GM12892 (cell line): ENCODE measurements at regions not wholly inside any gene's neighbourhood (a gene's known extent, or its start where the extent isn't known, plus 50 kb on each side); places are given as distances from the start of the nearest gene placed in this dataset.

Experiments
- POLR2A ChIP-seq: IDR thresholded peaks from 2 replicates; pipeline ENCODE4 v1.6.1; 2011; ENCODE audit warnings: low read depth, low read length, control low read depth
- POLR2AphosphoS5 ChIP-seq: IDR thresholded peaks from 2 replicates; pipeline ENCODE4 v1.6.1; 2011; ENCODE audit warnings: low read depth, low read length, control low read depth
- TAF1 ChIP-seq: IDR thresholded peaks from 2 replicates; pipeline ENCODE4 v1.6.1; 2011; ENCODE audit warnings: low read depth, mild to moderate bottlenecking, control low read depth, low read length, borderline replicate concordance

DNA sequence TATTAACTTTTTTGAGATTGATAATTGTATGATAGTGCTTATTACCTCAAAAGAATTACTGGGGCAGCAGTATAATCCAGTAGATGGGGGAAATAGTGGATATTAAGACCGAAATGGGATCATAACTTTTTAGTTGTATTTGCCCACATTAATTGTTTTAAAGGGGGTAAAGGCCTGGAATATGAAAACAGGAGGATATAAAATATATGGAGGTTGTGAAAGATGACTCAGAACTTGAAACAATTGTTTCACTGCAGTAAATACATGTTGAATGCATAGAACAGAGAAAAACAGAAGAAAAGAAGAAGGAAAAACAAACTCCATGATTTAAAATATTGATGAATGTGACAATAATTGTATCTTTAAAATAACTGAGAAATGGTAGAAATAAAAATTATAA is 94.1 kb upstream of the VPREB1 start:
- TF ChIP-seq TAF1 (no peak), POLR2AphosphoS5 (no peak), POLR2A (no peak)
